ENCODE measurements at regions not wholly inside any gene's neighbourhood (a gene's known extent, or its start where the extent isn't known, plus 50 kb on each side); places are given as distances from the start of the nearest gene placed in this dataset.
A peak's percentile ranks its signal among the peaks of the same experiment; 100 is the strongest.

GRCh38 chr10:130809761-130810515 lies 501.6 kb downstream of the TCERG1L start:
- no peak for DNase-seq

GRCh38 chr10:130810856-130811255 lies 500.7 kb downstream of the TCERG1L start:
- no peak for DNase-seq

GRCh38 chr10:130812381-130813148 lies 499.0 kb downstream of the TCERG1L start:
- no peak for DNase-seq

- no peak for DNase-seq
Measured at GRCh38 chr10:130814610-130815009, 496.9 kb downstream of the TCERG1L start.

- no peak for DNase-seq
Measured at GRCh38 chr10:130816116-130816901, 495.2 kb downstream of the TCERG1L start.

GRCh38 chr10:130817046-130817624 lies 494.4 kb downstream of the TCERG1L start:
- peak in 9 of 58 donors; percentile 5 to 27 (median 12) for DNase-seq

GRCh38 chr10:130817674-130818073 lies 493.8 kb downstream of the TCERG1L start:
- no peak for DNase-seq

GRCh38 chr10:130820880-130821482 lies 490.5 kb downstream of the TCERG1L start:
- DNase-seq: no peak

GRCh38 chr10:130824230-130825014 lies 487.1 kb downstream of the TCERG1L start:
- DNase-seq: no peak

GRCh38 chr10:130833596-130833995 lies 477.9 kb downstream of the TCERG1L start:
- peak in 1 of 58 donors; percentile 8 for DNase-seq

GRCh38 chr10:130834170-130834569 lies 477.4 kb downstream of the TCERG1L start:
- DNase-seq: no peak

- DNase-seq: no peak
Measured at GRCh38 chr10:130834573-130834972, 476.9 kb downstream of the TCERG1L start.

- DNase-seq: no peak
Measured at GRCh38 chr10:130835068-130835467, 476.5 kb downstream of the TCERG1L start.

GRCh38 chr10:130836344-130836743 lies 475.2 kb downstream of the TCERG1L start:
- no peak for DNase-seq

GRCh38 chr10:130843051-130843653 lies 468.4 kb downstream of the TCERG1L start:
- no peak for DNase-seq

- no peak for DNase-seq
Measured at GRCh38 chr10:130844310-130844709, 467.2 kb downstream of the TCERG1L start.

GRCh38 chr10:130847170-130847569 lies 464.4 kb downstream of the TCERG1L start:
- no peak for DNase-seq

- no peak for DNase-seq
Measured at GRCh38 chr10:130848855-130849254, 462.7 kb downstream of the TCERG1L start.

- DNase-seq: no peak
Measured at GRCh38 chr10:130854151-130854550, 457.4 kb downstream of the TCERG1L start.
